T follicular helper cell (primary cell): ENCODE measurements at regions not wholly inside any gene's neighbourhood (a gene's known extent, or its start where the extent isn't known, plus 50 kb on each side); places are given as distances from the start of the nearest gene placed in this dataset.
"Not testable (repeated sequence)": the region's sequence is repeated elsewhere in the genome, so short reads cannot be mapped to it uniquely, and the experiment has no call there.

Source experiments
- DNase-seq: peaks from one replicate; pipeline ENCODE4 v3.0.0-alpha.2; 2020; ENCODE audit warnings: low read depth

DNA sequence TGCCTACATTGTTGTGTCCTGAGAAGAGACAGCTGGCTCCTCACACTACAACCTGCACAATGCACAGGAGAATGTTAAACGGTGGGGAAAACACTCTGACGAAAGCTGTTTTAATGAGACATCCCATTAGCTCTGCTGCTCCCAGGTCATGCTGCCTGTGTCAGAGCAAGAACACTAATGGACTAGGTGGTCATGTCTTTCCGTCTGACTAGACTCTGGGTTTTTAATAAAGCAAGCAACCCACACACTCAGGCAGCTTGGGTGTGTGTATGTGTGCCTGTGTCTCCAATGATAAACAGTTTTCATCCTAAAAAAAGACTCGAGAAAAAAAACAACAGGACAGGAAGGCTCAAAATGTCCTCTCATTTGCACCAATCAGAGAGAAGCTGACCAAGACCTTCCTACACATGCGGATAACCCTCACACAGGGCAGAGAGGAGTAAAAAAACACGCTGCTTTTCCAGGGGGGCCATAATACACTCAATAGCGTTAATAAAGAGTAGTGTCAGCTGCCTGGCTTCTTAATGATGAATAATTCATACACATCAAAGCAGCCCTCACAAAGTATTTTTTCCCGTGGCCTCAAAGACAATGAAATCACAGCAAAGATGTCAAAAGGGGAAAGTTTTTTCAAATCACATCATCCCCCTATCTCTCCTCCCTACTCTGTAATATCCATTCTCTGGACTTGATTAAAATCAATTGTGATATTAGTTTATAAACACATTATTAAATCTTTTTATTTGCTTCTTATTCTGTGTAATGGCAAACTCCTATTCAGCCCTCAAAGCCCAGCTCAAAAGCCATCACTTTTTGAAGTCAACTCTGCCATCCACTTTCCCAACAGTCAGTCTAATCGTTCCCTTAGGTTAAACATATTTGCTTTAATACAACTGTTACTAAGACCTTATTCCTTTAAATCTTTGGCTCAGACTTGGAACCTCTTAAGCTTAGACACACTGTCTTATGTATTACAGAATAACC lies 244.2 kb upstream of the CDH11 start:
- DNase-seq: no peak

DNA sequence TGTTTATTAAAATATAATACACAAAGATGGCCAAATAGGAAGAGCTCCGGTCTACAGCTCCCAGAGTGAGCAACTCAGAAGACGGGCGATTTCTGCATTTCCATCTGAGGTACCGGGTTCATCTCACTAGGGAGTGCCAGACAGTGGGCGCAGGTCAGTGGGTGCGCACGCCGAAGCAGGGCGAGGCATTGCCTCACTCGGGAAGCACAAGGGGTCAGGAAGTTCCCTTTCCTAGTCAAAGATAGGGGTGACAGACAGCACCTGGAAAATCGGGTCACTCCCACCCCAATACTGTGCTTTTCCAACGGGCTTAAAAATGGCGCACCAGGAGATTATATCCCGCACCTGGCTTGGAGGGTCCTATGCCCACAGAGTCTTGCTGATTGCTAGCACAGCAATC lies 234.9 kb upstream of the CDH11 start:
- not testable (repeated sequence) for DNase-seq

DNA sequence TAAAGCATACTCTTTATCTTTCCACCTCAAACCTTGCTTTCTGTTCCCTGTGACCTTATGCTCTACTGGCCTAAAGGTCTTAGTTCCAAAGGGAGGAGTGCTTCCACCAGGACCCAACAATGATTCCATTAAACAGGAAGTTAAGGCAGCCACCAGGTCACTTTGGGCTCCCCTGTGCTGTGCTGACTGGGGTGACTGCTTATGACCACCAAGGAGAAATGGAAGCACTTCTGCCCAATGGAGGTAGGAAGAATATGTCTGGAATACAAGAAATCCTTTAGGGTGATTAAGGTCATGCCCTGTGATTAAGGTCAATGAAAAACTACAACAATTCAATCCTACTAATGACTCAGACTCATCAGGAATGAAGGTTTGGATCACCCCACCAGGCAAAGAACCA lies 233.8 kb upstream of the CDH11 start:
- DNase-seq: no peak

DNA sequence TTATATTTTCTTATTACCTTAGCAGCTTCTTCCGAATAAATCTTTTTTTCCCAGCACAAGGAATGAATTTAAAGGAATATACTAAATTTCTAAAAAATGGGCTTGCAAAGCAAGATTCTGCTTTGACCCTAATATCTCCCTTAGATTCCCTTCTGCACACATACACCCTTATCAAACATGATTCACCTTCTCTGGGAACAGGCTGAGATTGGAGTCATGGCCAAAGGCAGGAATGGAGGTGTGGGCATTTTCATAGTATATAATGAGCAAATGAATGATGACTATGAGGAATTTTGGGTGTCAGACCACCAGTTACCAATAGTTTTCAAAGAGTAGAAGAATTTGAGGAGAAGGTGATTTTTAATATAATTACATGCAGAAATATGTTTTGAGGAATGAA lies 231.3 kb upstream of the CDH11 start:
- no peak for DNase-seq

DNA sequence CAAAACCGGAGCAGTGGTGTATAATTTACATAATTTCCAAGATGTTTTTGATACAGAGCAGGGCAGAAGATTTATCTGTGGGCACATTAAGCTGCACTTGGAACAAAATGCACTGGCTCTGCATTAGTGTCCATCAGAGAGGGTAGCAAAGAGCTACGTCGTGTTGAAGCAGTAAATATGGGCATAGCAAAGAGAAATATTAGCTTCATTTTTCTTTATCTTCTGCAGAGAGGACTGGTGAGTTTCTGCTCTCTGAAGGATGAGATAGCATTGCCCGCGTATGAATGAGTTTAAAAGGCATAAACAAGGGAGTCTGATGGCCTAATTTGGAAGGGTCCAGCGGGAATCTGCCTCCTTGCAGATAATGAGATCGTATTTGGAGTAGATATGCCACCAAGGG lies 227.8 kb upstream of the CDH11 start:
- DNase-seq: no peak

DNA sequence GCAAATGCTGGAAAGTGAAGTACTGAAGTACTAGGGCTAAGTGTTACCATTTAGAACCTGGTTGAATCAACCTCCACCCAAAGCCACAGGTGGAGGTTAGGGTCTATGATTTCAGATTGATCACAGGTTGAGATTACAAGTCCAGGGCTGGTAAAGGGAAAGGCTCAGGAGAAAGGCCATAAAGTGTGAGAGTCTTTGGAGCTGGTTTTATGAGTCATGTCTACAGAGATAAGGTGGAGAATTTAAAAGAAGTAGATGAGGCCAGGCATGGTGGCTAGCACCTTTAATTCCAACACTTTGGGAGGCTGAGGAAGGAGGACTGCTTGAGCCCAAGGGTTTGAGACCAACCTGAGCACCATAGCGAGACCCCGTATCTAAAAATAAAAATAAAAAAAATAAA lies 221.7 kb upstream of the CDH11 start:
- DNase-seq: no peak

DNA sequence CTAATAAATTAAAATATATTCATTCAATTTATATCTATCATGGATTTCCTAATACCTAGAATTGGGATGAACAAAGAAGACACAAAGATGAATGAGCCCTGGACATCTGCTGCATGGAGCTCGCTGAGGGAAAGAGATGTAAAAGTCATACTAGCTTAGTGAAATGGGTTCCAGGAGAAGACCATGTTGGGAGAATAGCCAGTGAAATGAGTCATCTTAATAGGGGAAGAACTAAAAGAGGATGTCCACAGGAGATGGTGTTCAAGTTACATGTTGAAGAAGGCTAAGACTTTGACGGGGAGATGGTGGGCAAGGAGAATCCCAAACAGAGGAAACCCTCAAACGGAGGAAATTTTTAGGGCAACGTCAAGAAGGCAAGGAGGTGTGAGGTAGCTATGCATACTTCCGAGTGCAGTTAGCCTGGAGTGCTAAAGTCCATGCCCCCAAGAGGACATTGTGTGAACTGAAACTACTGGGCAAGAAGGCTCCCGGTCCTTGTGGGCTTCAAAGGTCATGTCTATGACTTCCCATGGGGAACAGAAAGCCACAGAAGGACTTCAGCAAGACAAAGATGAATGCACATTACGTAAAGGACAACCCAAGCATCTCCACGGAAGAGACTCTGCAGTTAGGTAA lies 220.5 kb upstream of the CDH11 start:
- no peak for DNase-seq

DNA sequence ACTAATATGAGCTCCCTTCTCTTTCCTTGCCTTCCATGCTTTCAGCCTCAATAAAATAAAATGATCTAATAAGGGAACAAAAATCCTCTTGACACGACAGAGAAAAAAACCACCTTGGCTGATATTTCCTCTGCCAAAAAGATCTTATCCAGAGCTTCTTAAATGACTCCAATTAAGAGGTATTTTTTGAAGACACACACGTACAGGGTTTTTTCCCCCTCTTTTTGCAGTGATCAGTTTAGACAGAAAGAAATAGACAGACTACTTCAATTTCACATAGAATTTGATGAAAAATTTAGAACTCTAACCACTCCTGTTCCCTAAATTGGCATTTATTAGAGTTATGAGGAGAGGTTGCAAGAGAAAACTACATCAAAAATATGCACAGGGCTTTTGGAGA lies 217.2 kb upstream of the CDH11 start:
- DNase-seq: no peak

DNA sequence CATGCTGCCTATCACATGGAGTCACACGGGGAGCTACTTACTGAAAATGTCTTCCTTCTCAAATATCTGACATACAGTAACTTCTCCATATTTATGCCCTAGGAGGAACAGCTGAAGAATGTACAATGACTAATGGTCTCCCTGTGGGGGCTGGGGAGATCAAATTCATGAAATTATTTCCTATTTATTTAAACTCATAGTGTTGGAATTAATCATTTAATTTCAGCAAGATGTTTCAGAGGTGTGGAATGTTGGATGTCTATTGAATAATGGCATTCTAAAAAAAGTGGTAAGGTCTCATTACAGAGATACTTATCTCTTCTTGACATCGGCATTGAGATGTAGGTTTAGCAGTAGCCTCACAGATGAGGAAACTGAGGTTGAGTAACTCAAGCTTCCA lies 214.3 kb upstream of the CDH11 start:
- DNase-seq: no peak

DNA sequence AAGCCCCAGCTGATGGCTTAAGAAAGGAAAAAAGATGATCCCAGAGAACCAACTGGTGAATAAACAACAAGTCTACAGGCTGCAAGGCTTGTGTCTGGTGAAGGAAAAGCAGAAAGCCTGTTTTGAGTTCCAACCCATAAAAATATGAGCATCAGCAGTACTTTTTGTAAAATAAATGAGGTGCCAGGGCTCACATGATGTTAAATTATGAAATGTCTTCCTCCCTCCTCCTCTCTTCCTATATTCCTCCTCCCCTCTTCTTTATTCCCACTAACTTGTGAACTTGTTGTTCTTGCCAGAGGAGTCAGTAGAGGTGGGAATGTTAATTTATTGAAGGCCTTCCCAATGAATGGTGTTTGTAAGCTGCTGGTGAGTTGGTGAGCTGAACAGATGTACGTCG lies 212.2 kb upstream of the CDH11 start:
- no peak for DNase-seq

DNA sequence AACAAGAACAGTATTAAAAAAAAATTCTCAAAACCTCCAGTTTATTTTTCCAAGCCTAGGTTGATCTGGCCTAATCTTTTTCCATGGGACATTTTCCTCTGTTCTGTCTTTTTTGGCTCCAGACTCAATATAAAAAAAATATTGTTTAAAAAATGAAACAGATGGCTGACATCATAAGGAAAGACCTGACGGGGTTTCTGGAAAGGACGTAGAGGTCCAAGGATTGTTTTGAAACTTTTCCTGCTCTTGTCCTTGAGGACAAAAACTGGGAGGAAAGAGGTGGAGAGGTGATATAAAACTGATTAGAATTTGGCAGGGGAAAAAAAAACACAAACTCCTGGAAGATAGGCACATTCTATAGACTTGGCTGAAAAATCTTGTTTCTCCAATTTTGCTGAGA lies 211.4 kb upstream of the CDH11 start:
- no peak for DNase-seq

DNA sequence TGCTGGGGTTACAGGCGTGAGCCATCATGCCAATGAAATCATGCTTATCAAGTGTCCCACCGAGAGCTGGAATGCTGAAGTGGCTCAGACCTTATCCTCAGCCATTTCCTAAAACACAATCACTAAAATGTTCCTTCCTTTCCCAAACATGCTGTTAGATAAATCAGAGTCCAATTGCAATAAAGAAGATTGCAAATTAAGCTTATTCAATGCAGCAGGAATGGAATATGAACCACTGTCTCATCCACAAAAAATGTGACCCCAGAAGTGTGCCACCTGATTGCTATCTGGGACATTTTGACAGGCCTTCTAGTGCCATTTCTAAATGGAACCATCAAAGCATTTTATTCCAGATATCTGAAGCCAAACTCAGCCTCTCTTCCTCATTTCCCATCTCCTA lies 205.5 kb upstream of the CDH11 start:
- no peak for DNase-seq

DNA sequence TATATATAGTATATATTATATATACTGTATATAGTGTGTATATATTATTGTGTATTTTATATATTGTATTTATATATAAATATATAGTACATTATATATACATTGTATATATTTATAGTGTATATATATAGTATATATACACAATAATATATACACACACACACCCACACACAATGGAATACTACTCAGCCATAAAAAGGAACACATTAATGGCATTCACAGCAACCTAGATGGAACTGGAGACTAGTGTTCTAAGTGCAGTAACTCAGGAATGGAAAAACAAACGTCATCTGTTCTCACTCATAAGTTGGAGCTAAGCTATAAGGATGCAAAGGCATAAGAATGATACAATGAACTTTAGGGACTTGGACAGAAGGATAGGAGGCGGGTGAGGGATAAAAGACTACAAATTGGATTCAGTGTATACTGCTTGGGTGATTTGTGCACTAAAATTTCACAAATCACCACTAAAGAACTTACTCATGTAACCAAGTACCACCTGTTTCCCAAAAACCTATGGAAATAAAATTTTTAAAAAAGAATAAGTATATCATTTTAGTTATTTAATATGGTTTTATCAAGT lies 201.9 kb upstream of the CDH11 start:
- DNase-seq: no peak

DNA sequence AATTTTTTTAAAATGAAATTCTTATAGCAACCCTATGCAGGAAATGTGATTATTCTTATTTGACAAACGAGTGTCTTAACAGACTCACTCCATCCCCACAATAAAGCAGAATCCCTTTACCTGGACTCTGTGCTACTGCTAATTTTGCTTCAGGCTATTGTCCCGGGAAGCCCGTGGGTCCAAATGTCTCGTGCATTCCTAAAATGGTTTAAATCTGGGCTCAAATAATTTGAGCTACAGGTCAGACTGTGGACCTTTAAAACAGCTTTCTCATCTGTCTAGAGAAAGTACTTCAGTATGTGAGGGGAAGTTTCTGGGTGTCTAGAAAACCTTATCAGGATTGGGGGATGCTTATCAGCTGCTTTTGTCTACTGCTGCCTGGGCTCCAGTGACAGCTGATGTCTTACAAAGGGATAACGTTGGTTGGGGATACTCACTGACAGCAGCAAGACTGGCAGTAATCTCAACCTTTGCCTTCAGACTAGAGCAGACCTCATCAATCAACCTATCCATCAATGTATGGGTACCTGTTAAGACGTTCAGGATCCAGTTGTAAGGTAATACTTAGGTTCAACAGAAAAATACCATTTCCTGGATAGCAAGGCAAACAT lies 197.9 kb upstream of the CDH11 start:
- DNase-seq: no peak

DNA sequence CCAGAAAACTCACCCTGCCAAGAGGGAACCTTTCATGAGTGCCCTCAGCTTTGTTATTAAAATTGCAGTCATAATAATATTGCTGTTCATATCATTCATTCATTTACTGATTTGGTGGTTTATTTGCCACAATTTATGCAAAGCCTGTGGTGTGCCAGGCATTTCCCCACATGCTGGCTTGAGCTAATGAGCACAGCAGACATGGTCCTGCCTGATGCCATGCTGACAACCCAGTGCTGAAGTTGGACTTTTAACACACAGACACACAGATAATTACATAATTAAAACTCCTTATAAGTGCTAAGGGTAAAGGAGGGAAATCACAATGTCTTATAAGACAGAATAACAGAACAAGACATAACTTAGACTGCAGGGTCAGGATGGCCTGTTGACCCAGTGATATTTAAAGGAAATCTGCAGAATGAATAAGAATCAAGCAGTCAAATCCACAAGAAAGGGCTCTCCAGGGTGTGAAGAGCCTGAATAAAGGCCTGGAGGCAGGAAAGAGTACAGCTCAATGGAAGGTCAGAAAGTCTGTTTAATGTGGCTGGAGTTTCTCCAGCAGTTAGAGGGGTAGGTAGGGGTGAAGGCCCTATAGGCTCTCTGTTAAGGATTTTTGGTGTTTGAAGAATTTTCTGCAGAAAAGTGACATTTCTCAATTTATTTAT lies 196.9 kb upstream of the CDH11 start:
- DNase-seq: no peak

DNA sequence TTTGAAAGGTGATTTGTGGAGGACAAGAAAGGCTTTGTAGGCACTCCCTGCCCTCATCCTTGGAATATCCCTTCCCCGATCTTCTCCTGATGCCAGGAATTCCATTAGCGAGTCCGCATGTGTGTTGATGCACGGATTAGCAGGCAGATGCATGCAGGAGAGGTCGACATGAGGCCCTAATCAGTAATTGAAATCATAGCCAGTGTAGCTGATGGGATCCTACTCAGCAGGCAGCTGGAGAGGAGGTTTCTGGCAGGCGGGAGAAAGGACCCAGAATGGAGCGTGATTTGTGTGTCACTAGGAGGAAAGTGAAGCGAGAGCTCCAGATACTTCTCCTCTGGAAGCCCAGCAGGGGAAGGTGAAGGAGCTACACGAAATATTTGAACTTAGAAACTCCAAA lies 196.3 kb upstream of the CDH11 start:
- no peak for DNase-seq

DNA sequence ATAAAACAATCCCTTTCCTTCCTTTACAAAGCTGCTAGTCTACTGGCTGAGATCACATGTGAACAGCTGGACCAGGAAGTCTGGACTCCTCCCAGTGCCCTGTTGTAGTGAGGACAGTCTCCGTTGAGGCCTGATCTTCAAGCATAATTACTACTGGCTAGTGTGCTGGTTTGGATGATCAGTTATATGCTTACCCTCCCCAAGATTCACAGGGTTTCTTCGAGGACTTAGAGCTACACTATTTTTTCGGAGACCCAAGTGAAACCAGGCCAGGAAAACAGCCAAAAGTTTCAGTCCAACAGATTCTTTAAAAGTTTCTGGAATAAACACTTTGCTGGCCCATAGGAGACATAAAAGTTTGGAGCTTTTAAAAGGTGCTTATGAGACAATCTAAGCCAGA lies 194.9 kb upstream of the CDH11 start:
- DNase-seq: no peak

DNA sequence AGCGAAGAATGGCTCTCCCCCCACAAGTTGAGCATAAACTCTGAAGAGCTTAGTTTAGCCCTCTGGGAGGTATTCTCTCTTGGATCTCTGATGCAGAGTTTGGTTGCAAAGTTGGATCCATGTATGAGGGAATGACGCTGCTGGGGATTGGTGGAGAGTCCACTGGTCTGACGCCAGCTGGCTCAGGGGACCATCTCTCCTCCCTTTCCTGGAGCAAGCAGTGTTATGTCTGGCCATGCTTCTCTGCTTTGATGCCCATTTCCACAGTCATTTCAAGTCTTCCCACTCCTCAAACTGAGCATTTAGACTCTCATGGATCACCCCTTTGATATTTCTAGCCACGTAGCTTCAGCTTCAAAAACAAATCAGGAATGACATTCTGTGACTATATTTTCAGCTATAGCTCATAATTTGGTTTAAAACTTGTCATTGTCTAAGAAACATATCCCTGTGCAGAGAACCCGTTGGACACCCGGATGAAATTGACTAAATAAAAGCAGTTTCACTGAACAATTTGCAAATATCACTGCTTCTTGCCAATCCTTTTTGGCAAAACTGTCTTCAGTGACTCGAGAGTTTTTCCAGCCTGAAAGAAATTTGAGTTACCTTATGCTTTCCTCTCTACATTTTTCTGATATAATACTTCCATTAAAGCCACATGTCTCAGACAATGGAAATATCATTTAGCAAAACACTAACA lies 193.4 kb upstream of the CDH11 start:
- no peak for DNase-seq

DNA sequence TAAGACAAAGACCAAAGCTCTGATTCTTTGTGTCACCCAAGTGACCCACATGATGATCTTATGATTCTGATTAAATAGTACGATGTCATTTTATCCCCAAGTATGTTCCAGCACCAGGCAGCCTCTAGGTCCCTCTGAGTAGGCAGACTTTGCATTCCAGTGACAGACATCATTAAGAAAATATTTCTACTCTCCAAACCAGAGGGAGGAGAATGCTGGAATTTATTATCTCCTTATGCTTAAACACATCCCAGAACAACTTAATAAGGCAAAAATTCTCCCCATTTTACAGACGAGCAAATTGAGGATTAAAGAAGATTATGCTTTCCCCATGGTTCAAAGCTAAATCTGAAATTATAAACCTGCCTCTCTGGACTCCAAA lies 192.8 kb upstream of the CDH11 start:
- DNase-seq: no peak

DNA sequence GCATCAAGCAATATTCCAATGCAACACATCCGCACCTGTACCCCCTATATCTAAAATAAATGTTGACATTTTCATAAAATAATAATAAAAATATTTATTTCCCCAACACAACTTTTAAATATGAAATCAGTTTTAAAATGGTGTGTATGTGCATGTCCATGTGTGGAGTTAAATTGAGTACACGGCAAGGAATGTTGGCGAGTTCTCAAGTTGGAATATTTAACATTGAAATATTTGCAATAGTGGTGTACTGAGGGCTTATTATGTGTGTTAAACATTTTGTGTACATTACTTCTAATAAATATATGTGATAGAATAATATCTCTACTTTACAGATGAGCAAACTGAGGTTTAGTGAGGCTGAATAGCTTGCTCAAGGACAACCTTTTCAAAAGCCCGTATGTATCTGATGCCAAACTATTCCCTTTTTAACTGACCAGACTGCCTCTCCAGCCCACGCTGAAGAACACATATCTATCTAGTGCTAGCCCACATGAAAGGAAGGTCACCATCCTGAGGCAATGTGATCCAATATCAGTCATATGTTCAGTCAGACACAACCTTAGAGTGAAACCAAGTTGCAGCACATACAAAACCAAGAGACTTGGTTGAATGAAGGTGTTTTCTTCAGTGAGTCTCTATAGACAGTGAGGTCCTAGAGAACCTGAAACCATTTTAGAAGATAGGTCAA lies 192.2 kb upstream of the CDH11 start:
- DNase-seq: no peak

DNA sequence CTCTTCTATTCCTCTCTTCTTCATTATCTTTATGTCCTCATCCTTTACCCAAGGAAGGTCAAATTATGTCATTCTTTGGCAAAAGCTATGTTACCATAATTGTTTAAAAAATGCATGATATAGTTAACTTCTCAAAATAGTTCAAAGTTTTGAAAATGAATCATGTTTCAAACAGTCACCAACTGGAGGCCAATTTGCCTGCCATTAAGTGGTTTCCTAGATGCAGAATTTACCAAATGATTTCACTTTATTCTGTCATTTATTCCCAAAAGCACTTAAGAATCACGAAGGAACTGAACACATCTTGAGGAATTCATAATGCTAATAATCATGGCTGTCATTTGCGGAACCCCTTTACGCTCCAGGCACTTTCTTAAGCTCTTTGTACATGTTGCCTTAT lies 190.9 kb upstream of the CDH11 start:
- no peak for DNase-seq
